ENCODE measurements at regions not wholly inside any gene's neighbourhood (a gene's known extent, or its start where the extent isn't known, plus 50 kb on each side); places are given as distances from the start of the nearest gene placed in this dataset.

- DNase-seq (ENCODE audit: low read depth) = no peak
- TF ChIP-seq, protein P1, sequence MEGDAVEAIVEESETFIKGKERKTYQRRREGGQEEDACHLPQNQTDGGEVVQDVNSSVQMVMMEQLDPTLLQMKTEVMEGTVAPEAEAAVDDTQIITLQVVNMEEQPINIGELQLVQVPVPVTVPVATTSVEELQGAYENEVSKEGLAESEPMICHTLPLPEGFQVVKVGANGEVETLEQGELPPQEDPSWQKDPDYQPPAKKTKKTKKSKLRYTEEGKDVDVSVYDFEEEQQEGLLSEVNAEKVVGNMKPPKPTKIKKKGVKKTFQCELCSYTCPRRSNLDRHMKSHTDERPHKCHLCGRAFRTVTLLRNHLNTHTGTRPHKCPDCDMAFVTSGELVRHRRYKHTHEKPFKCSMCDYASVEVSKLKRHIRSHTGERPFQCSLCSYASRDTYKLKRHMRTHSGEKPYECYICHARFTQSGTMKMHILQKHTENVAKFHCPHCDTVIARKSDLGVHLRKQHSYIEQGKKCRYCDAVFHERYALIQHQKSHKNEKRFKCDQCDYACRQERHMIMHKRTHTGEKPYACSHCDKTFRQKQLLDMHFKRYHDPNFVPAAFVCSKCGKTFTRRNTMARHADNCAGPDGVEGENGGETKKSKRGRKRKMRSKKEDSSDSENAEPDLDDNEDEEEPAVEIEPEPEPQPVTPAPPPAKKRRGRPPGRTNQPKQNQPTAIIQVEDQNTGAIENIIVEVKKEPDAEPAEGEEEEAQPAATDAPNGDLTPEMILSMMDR (IDR thresholded peaks at IDR 0.05; ENCODE audit: insufficient read depth, low read length, poor library complexity, severe bottlenecking) = no peak
Observed at GRCh38 chr12:24416423-24417109, 467.1 kb upstream of the SOX5 start.

GRCh38 chr12:24415934-24416333 lies 466.5 kb upstream of the SOX5 start:
- TF ChIP-seq, protein P1 (IDR thresholded peaks at IDR 0.05; ENCODE audit: insufficient read depth, low read length, poor library complexity, severe bottlenecking) = no peak
- H3K36me3 ChIP-seq (ENCODE audit: control insufficient read depth, insufficient read depth, low read length) = no peaks in the 10 kb centered on the region
- H3K4me3 ChIP-seq (ENCODE audit: low read depth, low read length) = no peak overlapping the region
- DNase-seq (ENCODE audit: low read depth) = no peak
- no peaks in the 10 kb centered on the region for H3K27me3 ChIP-seq (ENCODE audit: control insufficient read depth, insufficient read depth, low read length)

More at GRCh38 chr12:24416423-24417109, 467.1 kb upstream of the SOX5 start:
- H3K4me3 ChIP-seq (ENCODE audit: low read depth, low read length) = no peak overlapping the region
- no peaks in the 10 kb centered on the region for H3K27me3 ChIP-seq (ENCODE audit: control insufficient read depth, insufficient read depth, low read length)
- no peaks in the 10 kb centered on the region for H3K36me3 ChIP-seq (ENCODE audit: control insufficient read depth, insufficient read depth, low read length)

- Histone ChIP-seq H3K27me3 (ENCODE audit: control insufficient read depth, insufficient read depth, low read length) (no peaks in the 10 kb centered on the region), H3K36me3 (ENCODE audit: control insufficient read depth, insufficient read depth, low read length) (no peaks in the 10 kb centered on the region), H3K4me3 (ENCODE audit: low read depth, low read length) (no peak overlapping the region)
- TF ChIP-seq, protein P1 (IDR thresholded peaks at IDR 0.05; ENCODE audit: insufficient read depth, low read length, poor library complexity, severe bottlenecking) = no peak
- no peak for DNase-seq (ENCODE audit: low read depth)
Observed at GRCh38 chr12:24414480-24414879, 465.0 kb upstream of the SOX5 start.

- DNase-seq (ENCODE audit: low read depth) = no peak
- H3K4me3 ChIP-seq (ENCODE audit: low read depth, low read length) = no peak overlapping the region
- TF ChIP-seq, protein P1 (IDR thresholded peaks at IDR 0.05; ENCODE audit: insufficient read depth, low read length, poor library complexity, severe bottlenecking) = no peak
- no peaks in the 10 kb centered on the region for H3K36me3 ChIP-seq (ENCODE audit: control insufficient read depth, insufficient read depth, low read length)
- no peaks in the 10 kb centered on the region for H3K27me3 ChIP-seq (ENCODE audit: control insufficient read depth, insufficient read depth, low read length)
Observed at GRCh38 chr12:24411948-24412347, 462.5 kb upstream of the SOX5 start.

DNA sequence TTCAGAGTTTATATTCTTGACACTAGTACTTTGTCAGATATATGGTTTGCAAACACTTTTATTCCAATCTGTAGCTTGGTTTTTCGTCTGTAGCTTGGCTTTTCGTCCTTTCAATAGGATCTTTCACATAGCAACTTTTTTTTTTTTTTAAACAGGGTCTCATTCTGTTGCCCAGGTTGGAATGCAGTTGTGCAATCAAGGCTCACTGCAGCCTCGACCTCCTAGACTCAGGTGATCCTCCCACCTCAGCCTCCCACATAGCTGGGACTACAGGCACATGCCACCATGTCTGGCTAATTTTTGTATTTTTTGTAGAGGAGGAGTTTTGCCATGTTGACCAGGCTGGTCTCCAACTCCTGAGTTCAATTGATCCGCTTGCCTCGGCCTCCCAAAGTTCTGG lies 460.4 kb upstream of the SOX5 start:
- DNase-seq (ENCODE audit: low read depth) = no peak
- TF ChIP-seq, protein P1 (IDR thresholded peaks at IDR 0.05; ENCODE audit: insufficient read depth, low read length, poor library complexity, severe bottlenecking) = no peak
- H3K27me3 ChIP-seq (ENCODE audit: control insufficient read depth, insufficient read depth, low read length) = no peaks in the 10 kb centered on the region
- H3K4me3 ChIP-seq (ENCODE audit: low read depth, low read length) = no peak overlapping the region
- H3K36me3 ChIP-seq (ENCODE audit: control insufficient read depth, insufficient read depth, low read length) = no peaks in the 10 kb centered on the region

- Histone ChIP-seq H3K36me3 (ENCODE audit: control insufficient read depth, insufficient read depth, low read length) (no peaks in the 10 kb centered on the region), H3K4me3 (ENCODE audit: low read depth, low read length) (no peak overlapping the region), H3K27me3 (ENCODE audit: control insufficient read depth, insufficient read depth, low read length) (no peaks in the 10 kb centered on the region)
- TF ChIP-seq, protein P1 (IDR thresholded peaks at IDR 0.05; ENCODE audit: insufficient read depth, low read length, poor library complexity, severe bottlenecking) = no peak
- DNase-seq (ENCODE audit: low read depth) = no peak
Observed at GRCh38 chr12:24408305-24408704, 458.8 kb upstream of the SOX5 start.

Measured in kidney epithelial cell (primary cell).